Activated CD8-positive, alpha-beta T cell treated with anti-CD3 and anti-CD28 coated beads, Interleukin-2, amount 10 ng/mL, durations not matched to agents 7 days and 5 days (primary cell): ENCODE measurements at regions not wholly inside any gene's neighbourhood (a gene's known extent, or its start where the extent isn't known, plus 50 kb on each side); places are given as distances from the start of the nearest gene placed in this dataset.

ENCODE experiments used
- ATAC-seq: fragments of 150-1000 bp; cut with Tn5 transposase; one replicate; pipeline ENCODE4 v1.10.0; 2021; ENCODE audit warnings: moderate library complexity
- CTCF ChIA-PET: fragments of 350-600 bp; sonication (Branson Sonifier 250); formaldehyde crosslinking; loops from one replicate; lab custom pipeline; 2021; ENCODE audit warnings: antibody characterized with exemption; lab: Charles Lee
- POLR2A ChIA-PET: fragments of 350-600 bp; sonication (Branson Sonifier 250); formaldehyde crosslinking; loops from one replicate; lab custom pipeline; 2021; ENCODE audit warnings: antibody characterized with exemption; lab: Charles Lee
- DNase-seq: peaks from one replicate; pipeline ENCODE4 v3.0.0-alpha.2; 2020
- H3K27ac Mint-ChIP-seq: one replicate; pipeline ENCODE4 v1.8.0; 2021; ENCODE audit warnings: mild to moderate bottlenecking, mixed read lengths
- H3K27me3 Mint-ChIP-seq: one replicate; pipeline ENCODE4 v1.8.0; 2021; ENCODE audit warnings: low read depth, mixed read lengths
- H3K36me3 Mint-ChIP-seq: one replicate; pipeline ENCODE4 v1.8.0; 2021; ENCODE audit warnings: low read depth, mixed read lengths
- H3K4me1 Mint-ChIP-seq: one replicate; pipeline ENCODE4 v1.8.0; 2021; ENCODE audit warnings: low read depth, mixed read lengths
- H3K4me3 Mint-ChIP-seq: one replicate; pipeline ENCODE4 v1.8.0; 2021; ENCODE audit warnings: mild to moderate bottlenecking, mixed read lengths
- H3K9me3 Mint-ChIP-seq: one replicate; pipeline ENCODE4 v1.8.0; 2022; ENCODE audit warnings: mixed read lengths; ENCODE audit not compliant: insufficient read depth

GRCh38 chr1:47709872-47710231 is 272.0 kb downstream of the FOXD2 start:
- ChIA-PET POLR2A (interaction anchor here (1.6 kb wide), 1 partner anchor 272 kb away, joined by 5 read pairs; the partner anchor contains the start of gene FOXD2), CTCF (interaction anchor here (0.7 to 5.7 kb wide), 15 partner anchors 8 to 376 kb away, joined by 3 to 71 read pairs (median 4); partner anchors contain the start of genes CMPK1 and FOXD2)
- Mint-ChIP-seq H3K27ac (no peak overlapping the region), H3K4me1 (peaks cover 4% of the 10 kb centered on the region), H3K9me3 (no peaks in the 10 kb centered on the region), H3K4me3 (no peak overlapping the region), H3K36me3 (no peaks in the 10 kb centered on the region), H3K27me3 (peaks cover 73% of the 10 kb centered on the region)
- DNase-seq (no peak), ATAC-seq (no peak)

- CTCF ChIA-PET, result interaction anchor here (0.7 to 5.7 kb wide), 19 partner anchors 8 to 531 kb away, joined by 3 to 71 read pairs (median 3); partner anchors contain the start of genes CMPK1 and FOXD2
- peak; percentile 71 for DNase-seq
- H3K4me3 Mint-ChIP-seq, result no peak overlapping the region
- ATAC-seq, result peak; percentile 81
- POLR2A ChIA-PET, result interaction anchor here (1.6 kb wide), 1 partner anchor 273 kb away, joined by 5 read pairs; the partner anchor contains the start of gene FOXD2
- no peak overlapping the region for H3K27ac Mint-ChIP-seq
- no peaks in the 10 kb centered on the region for H3K9me3 Mint-ChIP-seq
- H3K36me3 Mint-ChIP-seq, result no peaks in the 10 kb centered on the region
- H3K4me1 Mint-ChIP-seq, result peaks cover 4% of the 10 kb centered on the region
- peaks cover 74% of the 10 kb centered on the region for H3K27me3 Mint-ChIP-seq
Observed at GRCh38 chr1:47710329-47711071, 272.7 kb downstream of the FOXD2 start.
